Adrenal gland (tissue), 5 donors: ENCODE measurements at regions not wholly inside any gene's neighbourhood (a gene's known extent, or its start where the extent isn't known, plus 50 kb on each side); places are given as distances from the start of the nearest gene placed in this dataset.

Experiments
- POLR2A ChIP-seq, 2 donors: fragments of 450-650 bp; IDR thresholded peaks; one replicate each; pipeline ENCODE4 v1.6.1; 2017; ENCODE audit warnings: antibody characterized with exemption in 2 of 2, mild to moderate bottlenecking in 2 of 2, moderate library complexity in 1 of 2
- TF ChIP-seq, protein P1 (sequence below), 6 experiments: fragments of 450-650 bp in 4 of 6; fragments of 200-600 bp in 2 of 6; sonication (generic) in 1 of 6; IDR thresholded peaks; 1 replicate in 5 of 6; 2 replicates in 1 of 6; pipeline versions ENCODE4 v1.5.1 to v1.8.0; 2016 to 2021; ENCODE audit warnings: antibody characterized with exemption in 6 of 6, mild to moderate bottlenecking in 2 of 6, moderate library complexity in 1 of 6
- donor health status: DM: no; HTN: no; CAD: no.

DNA sequence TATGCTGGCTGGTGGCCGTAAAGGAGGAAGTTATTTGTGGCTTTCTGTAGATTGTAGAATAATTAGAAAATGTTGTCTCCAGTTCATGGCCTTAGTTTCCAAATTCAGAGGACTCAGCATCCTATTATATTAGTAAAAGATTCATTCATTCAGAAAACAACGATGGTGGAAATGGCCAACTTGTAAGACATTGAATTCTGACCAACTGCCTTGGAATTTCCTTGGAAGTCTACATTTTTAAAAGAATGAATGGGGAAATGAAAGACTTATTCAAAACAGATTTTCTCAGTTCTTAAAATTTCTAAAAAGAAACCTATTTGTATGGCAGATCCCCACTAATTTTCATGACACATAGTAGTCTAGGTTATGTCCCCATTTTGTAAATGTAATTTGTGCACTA, 561.5 kb downstream of the ANKRD50 start:
- TF ChIP-seq, protein P1, sequence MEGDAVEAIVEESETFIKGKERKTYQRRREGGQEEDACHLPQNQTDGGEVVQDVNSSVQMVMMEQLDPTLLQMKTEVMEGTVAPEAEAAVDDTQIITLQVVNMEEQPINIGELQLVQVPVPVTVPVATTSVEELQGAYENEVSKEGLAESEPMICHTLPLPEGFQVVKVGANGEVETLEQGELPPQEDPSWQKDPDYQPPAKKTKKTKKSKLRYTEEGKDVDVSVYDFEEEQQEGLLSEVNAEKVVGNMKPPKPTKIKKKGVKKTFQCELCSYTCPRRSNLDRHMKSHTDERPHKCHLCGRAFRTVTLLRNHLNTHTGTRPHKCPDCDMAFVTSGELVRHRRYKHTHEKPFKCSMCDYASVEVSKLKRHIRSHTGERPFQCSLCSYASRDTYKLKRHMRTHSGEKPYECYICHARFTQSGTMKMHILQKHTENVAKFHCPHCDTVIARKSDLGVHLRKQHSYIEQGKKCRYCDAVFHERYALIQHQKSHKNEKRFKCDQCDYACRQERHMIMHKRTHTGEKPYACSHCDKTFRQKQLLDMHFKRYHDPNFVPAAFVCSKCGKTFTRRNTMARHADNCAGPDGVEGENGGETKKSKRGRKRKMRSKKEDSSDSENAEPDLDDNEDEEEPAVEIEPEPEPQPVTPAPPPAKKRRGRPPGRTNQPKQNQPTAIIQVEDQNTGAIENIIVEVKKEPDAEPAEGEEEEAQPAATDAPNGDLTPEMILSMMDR (IDR thresholded peaks at IDR 0.05) = no peak
- TF ChIP-seq POLR2A (IDR thresholded peaks at IDR 0.05) = no peak
